Fibroblast of skin of right biceps (primary cell): ENCODE measurements at regions not wholly inside any gene's neighbourhood (a gene's known extent, or its start where the extent isn't known, plus 50 kb on each side); places are given as distances from the start of the nearest gene placed in this dataset.
"Not testable (repeated sequence)": the region's sequence is repeated elsewhere in the genome, so short reads cannot be mapped to it uniquely, and the experiment has no call there.

Experiments used
- DNase-seq: peaks from one replicate; pipeline ENCODE4 v3.0.0-alpha.2; 2013

- not testable (repeated sequence) for DNase-seq
Observed at GRCh38 chr16:18148132-18148531, 188.4 kb downstream of the NPIPA8 start.

- not testable (repeated sequence) for DNase-seq
Observed at GRCh38 chr16:18146601-18147142, 189.9 kb downstream of the NPIPA8 start.

GRCh38 chr16:18142066-18142465 is 194.5 kb downstream of the NPIPA8 start:
- not testable (repeated sequence) for DNase-seq

- DNase-seq, result not testable (repeated sequence)
Observed at GRCh38 chr16:18136288-18136687, 200.2 kb downstream of the NPIPA8 start.

- not testable (repeated sequence) for DNase-seq
Observed at GRCh38 chr16:18135024-18135423, 201.5 kb downstream of the NPIPA8 start.

GRCh38 chr16:18131587-18131986 is 204.9 kb downstream of the NPIPA8 start:
- not testable (repeated sequence) for DNase-seq

GRCh38 chr16:18130478-18131120 is 205.9 kb downstream of the NPIPA8 start:
- not testable (repeated sequence) for DNase-seq

- DNase-seq, result not testable (repeated sequence)
Observed at GRCh38 chr16:18127033-18127432, 209.5 kb downstream of the NPIPA8 start.

GRCh38 chr16:18119092-18119491 is 217.4 kb downstream of the NPIPA8 start:
- not testable (repeated sequence) for DNase-seq

- DNase-seq, result not testable (repeated sequence)
Observed at GRCh38 chr16:18118684-18119083, 217.9 kb downstream of the NPIPA8 start.

GRCh38 chr16:18118071-18118470 is 218.5 kb downstream of the NPIPA8 start:
- not testable (repeated sequence) for DNase-seq

GRCh38 chr16:18104412-18104811 is 232.1 kb downstream of the NPIPA8 start:
- DNase-seq, result not testable (repeated sequence)

- not testable (repeated sequence) for DNase-seq
Observed at GRCh38 chr16:18101077-18101476, 235.5 kb downstream of the NPIPA8 start.

GRCh38 chr16:18092605-18093004 is 243.9 kb downstream of the NPIPA8 start:
- DNase-seq, result not testable (repeated sequence)

GRCh38 chr16:18080658-18081363 is 255.7 kb downstream of the NPIPA8 start:
- DNase-seq, result not testable (repeated sequence)

- not testable (repeated sequence) for DNase-seq
Observed at GRCh38 chr16:18077910-18078309, 258.6 kb downstream of the NPIPA8 start.

GRCh38 chr16:18072161-18072560 is 264.4 kb downstream of the NPIPA8 start:
- DNase-seq, result no peak

- no peak for DNase-seq
Observed at GRCh38 chr16:18069683-18070082, 266.9 kb downstream of the NPIPA8 start.

GRCh38 chr16:18068477-18068876 is 268.1 kb downstream of the NPIPA8 start:
- no peak for DNase-seq

- no peak for DNase-seq
Observed at GRCh38 chr16:18062713-18063112, 273.8 kb downstream of the NPIPA8 start.

GRCh38 chr16:18060351-18060750 is 276.2 kb downstream of the NPIPA8 start:
- DNase-seq, result no peak

- DNase-seq, result no peak
Observed at GRCh38 chr16:18059577-18059976, 277.0 kb downstream of the NPIPA8 start.

- DNase-seq, result no peak
Observed at GRCh38 chr16:18059089-18059488, 277.4 kb downstream of the NPIPA8 start.

- no peak for DNase-seq
Observed at GRCh38 chr16:18055411-18055916, 281.1 kb downstream of the NPIPA8 start.
